ENCODE measurements at regions not wholly inside any gene's neighbourhood (a gene's known extent, or its start where the extent isn't known, plus 50 kb on each side); places are given as distances from the start of the nearest gene placed in this dataset.

DNA sequence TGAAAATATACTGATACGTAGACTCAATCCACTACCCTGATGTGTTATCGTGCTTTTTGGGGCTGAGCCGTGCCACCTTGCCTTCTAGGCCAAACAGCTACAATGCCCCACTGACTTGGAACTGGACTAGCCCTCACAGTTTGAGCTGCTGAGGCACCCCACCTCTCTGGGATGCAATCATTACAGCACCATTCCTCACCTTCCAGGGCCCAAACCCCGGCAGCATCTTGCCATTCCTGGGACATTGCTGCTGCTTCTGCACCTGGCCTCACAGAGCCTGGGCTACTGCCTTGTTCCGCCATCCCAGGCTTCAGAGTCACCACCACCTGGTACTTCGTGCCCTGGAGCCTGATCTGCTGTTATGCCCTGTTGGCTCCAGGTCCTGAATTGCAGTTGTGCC is 89.5 kb upstream of the SNCAIP start:
- Histone ChIP-seq H3K4me2 (ENCODE audit: insufficient read depth, low read length) (no peak overlapping the region), H3K4me3 (replicated peaks in 1 of 3; ENCODE audit: insufficient read depth in 1 of 3, low read depth in 1 of 3, low read length in 3 of 3) (no peak overlapping the region), H3K9me1 (replicated peaks; ENCODE audit: control insufficient read depth, extremely low read depth, insufficient read depth, low read length) (no peaks in the 10 kb centered on the region), H4K20me1 (replicated peaks; ENCODE audit: control insufficient read depth, extremely low read depth, insufficient read depth, low read length) (no peaks in the 10 kb centered on the region), H3K79me2 (ENCODE audit: control insufficient read depth, insufficient read depth, low read length) (no peaks in the 10 kb centered on the region), H3K27me3 (ENCODE audit: control insufficient read depth in 2 of 2, insufficient read depth in 2 of 2, low read length in 2 of 2) (no peaks in the 10 kb centered on the region), H3K4me1 (ENCODE audit: control insufficient read depth, extremely low read depth, insufficient read depth, low read length) (no peaks in the 10 kb centered on the region), H3K27ac (ENCODE audit: insufficient read depth, low read depth, low read length) (no peak overlapping the region), H3K36me3 (ENCODE audit: control insufficient read depth in 2 of 2, extremely low read depth in 1 of 2, insufficient read depth in 2 of 2, low read length in 2 of 2) (no peaks in the 10 kb centered on the region), H3K9ac (replicated peaks; ENCODE audit: extremely low read depth, insufficient read depth, low read length) (no peak overlapping the region), H2AFZ (ENCODE audit: low read depth, low read length) (no peak overlapping the region), H3K9me3 (replicated peaks; ENCODE audit: control insufficient read depth, insufficient read depth, low read length) (no peaks in the 10 kb centered on the region)
- dilution Hi-C loops (cut with MboI; ENCODE audit: extremely low pct_ligation_motif_present, low sequenced_read_pairs) (no loop called here), intact Hi-C loops (cut with micrococcal nuclease) (no loop called here)
- POLR2A ChIA-PET: no interaction called here
- CTCF ChIA-PET: interaction anchor here (1.0 to 1.3 kb wide), 2 partner anchors 8 to 26 kb away, joined by 3 read pairs; no protein-coding TSS in a partner anchor
- TF ChIP-seq MYC (IDR thresholded peaks at IDR 0.05; ENCODE audit: low read depth, low read length) (no peak), JUN (IDR thresholded peaks at IDR 0.05; ENCODE audit: borderline replicate concordance, insufficient read depth, insufficient read length, low read depth) (no peak), EZH2 (IDR thresholded peaks at IDR 0.05; ENCODE audit: borderline replicate concordance, low read depth, low read length, severe bottlenecking) (no peak), POLR2AphosphoS5 (IDR thresholded peaks at IDR 0.05; ENCODE audit: insufficient read depth, low read depth, low read length) (no peak), POLR2A (IDR thresholded peaks at IDR 0.05; ENCODE audit: low read depth, low read length) (no peak), GATA2 (IDR thresholded peaks at IDR 0.05; ENCODE audit: insufficient read depth, insufficient read length, low read depth, low read length) (no peak), FOS (IDR thresholded peaks at IDR 0.05; ENCODE audit: borderline replicate concordance, insufficient read depth, low read length) (no peak)
- TF ChIP-seq, protein P1, sequence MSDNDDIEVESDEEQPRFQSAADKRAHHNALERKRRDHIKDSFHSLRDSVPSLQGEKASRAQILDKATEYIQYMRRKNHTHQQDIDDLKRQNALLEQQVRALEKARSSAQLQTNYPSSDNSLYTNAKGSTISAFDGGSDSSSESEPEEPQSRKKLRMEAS (IDR thresholded peaks at IDR 0.05; ENCODE audit: insufficient read depth, insufficient read length): no peak
- TF ChIP-seq, protein P2, sequence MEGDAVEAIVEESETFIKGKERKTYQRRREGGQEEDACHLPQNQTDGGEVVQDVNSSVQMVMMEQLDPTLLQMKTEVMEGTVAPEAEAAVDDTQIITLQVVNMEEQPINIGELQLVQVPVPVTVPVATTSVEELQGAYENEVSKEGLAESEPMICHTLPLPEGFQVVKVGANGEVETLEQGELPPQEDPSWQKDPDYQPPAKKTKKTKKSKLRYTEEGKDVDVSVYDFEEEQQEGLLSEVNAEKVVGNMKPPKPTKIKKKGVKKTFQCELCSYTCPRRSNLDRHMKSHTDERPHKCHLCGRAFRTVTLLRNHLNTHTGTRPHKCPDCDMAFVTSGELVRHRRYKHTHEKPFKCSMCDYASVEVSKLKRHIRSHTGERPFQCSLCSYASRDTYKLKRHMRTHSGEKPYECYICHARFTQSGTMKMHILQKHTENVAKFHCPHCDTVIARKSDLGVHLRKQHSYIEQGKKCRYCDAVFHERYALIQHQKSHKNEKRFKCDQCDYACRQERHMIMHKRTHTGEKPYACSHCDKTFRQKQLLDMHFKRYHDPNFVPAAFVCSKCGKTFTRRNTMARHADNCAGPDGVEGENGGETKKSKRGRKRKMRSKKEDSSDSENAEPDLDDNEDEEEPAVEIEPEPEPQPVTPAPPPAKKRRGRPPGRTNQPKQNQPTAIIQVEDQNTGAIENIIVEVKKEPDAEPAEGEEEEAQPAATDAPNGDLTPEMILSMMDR (IDR thresholded peaks at IDR 0.05; ENCODE audit: extremely low read depth in 1 of 2, insufficient read depth in 1 of 2, low read depth in 1 of 2, low read length in 2 of 2): no peak
- BruUV-seq (replicated peaks): no TSS peak
- DNase-seq (ENCODE audit: low read depth, low spot score): no peak
- no peak for FAIRE-seq
